HEK293T (cell line): ENCODE measurements at regions not wholly inside any gene's neighbourhood (a gene's known extent, or its start where the extent isn't known, plus 50 kb on each side); places are given as distances from the start of the nearest gene placed in this dataset.

ENCODE experiments used
- ARNT ChIP-seq: fragments of 450-650 bp; IDR thresholded peaks from 2 replicates; pipeline ENCODE4 v1.6.1; 2017; ENCODE audit warnings: mild to moderate bottlenecking
- BHLHE40 ChIP-seq: fragments of 450-650 bp; IDR thresholded peaks from 2 replicates; pipeline ENCODE4 v1.6.1; 2016; ENCODE audit warnings: mild to moderate bottlenecking, moderate library complexity, borderline replicate concordance
- CTBP1 ChIP-seq: fragments of 450-650 bp; IDR thresholded peaks from 2 replicates; pipeline ENCODE4 v1.6.1; 2016; ENCODE audit warnings: borderline replicate concordance
- ELF4 ChIP-seq: fragments of 450-650 bp; IDR thresholded peaks from 2 replicates; pipeline ENCODE4 v1.6.1; 2017; ENCODE audit warnings: antibody characterized with exemption
- FOXA1 ChIP-seq: fragments of 450-650 bp; IDR thresholded peaks from 2 replicates; pipeline ENCODE4 v1.6.1; 2016; ENCODE audit warnings: mild to moderate bottlenecking
- FOXK2 ChIP-seq: fragments of 450-650 bp; IDR thresholded peaks from 2 replicates; pipeline ENCODE4 v1.6.1; 2016; ENCODE audit warnings: mild to moderate bottlenecking
- FOXM1 ChIP-seq: fragments of 450-650 bp; IDR thresholded peaks from 2 replicates; pipeline ENCODE4 v1.6.1; 2017; ENCODE audit warnings: mild to moderate bottlenecking, borderline replicate concordance
- HDGF ChIP-seq: fragments of 450-650 bp; IDR thresholded peaks from 2 replicates; pipeline ENCODE4 v1.6.1; 2017; ENCODE audit warnings: antibody characterized with exemption, borderline replicate concordance
- L3MBTL2 ChIP-seq: fragments of 450-650 bp; conservative IDR thresholded peaks from 2 replicates; pipeline ENCODE4 v1.6.1; 2016; ENCODE audit warnings: mild to moderate bottlenecking
- LEF1 ChIP-seq: fragments of 450-650 bp; IDR thresholded peaks from 2 replicates; pipeline ENCODE4 v1.6.1; 2017; ENCODE audit warnings: mild to moderate bottlenecking, borderline replicate concordance
- PKNOX1 ChIP-seq: fragments of 450-650 bp; IDR thresholded peaks from 2 replicates; pipeline ENCODE4 v1.6.1; 2016
- SP1 ChIP-seq: fragments of 450-650 bp; IDR thresholded peaks from 2 replicates; pipeline ENCODE4 v1.6.1; 2017
- SUZ12 ChIP-seq: fragments of 450-650 bp; IDR thresholded peaks from 2 replicates; pipeline ENCODE4 v1.6.1; 2016; ENCODE audit warnings: mild to moderate bottlenecking
- TARDBP ChIP-seq: fragments of 450-650 bp; IDR thresholded peaks from 2 replicates; pipeline ENCODE4 v1.6.1; 2016

GRCh38 chr18:79582978-79583377 lies 96.6 kb upstream of the CTDP1 start:
- TF ChIP-seq CTBP1 (no peak), L3MBTL2 (no peak), HDGF (no peak), SUZ12 (no peak), BHLHE40 (no peak), FOXK2 (no peak), ELF4 (no peak), FOXA1 (no peak), ARNT (no peak), SP1 (no peak), TARDBP (no peak), LEF1 (no peak), PKNOX1 (no peak), FOXM1 (no peak)
